Ammon's horn (tissue), 1 donor: ENCODE measurements at regions not wholly inside any gene's neighbourhood (a gene's known extent, or its start where the extent isn't known, plus 50 kb on each side); places are given as distances from the start of the nearest gene placed in this dataset.

Experiments
- DNase-seq: peaks from one replicate; pipeline ENCODE4 v3.0.0-alpha.2; 2016; ENCODE audit warnings: low spot score

DNA sequence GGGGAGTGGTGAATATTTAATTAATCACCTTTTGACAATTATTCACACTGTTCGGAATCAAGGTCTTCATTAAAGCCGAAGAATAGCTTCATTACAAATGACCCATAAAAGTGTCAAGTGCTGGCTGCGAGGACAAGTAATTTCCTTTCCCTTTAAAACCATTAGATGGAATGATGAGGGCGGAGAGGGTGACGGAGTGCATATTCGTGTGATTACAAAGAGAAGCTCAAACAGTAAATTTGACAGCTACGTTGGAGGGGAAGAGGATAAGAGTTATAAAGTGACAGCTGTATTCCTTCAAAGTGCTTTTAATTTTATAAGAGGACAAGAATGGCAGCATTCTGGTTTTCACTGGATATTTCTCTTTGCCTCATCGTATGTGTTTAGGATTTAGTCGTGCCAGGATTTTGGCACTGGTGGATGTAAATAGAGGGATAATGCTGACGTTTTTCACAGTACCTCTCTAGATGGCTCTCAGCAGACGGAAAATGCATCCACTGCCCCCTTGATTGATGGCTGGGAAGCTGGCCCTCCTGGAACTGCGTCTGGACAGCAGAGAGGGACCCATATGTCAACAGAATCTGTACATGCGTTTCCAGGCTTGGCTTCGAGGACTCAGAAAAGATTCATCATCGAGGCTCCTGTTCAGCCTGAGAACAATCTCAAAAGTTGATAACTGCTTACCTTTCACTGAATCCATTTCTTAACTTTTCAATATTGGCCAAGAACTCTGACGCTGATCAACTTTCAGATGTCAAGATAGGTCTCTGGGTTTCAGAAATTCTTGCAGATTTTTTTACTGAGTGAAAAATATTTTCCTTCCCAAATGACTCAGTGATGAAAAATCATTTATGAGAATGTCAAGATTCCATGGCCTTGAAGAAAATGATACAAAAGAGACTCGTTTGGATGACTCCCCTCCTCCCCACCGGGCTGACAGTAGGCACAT lies 50.4 kb upstream of the IRX2 start:
- DNase-seq: no peak
